NB4 (cell line): ENCODE measurements at regions not wholly inside any gene's neighbourhood (a gene's known extent, or its start where the extent isn't known, plus 50 kb on each side); places are given as distances from the start of the nearest gene placed in this dataset.

Experiments used
- POLR2A ChIP-seq: IDR thresholded peaks from 2 replicates; pipeline ENCODE4 v1.6.1; 2011; ENCODE audit warnings: mild to moderate bottlenecking; ENCODE audit not compliant: insufficient read length; ENCODE audit errors: extremely low read depth
- TF ChIP-seq, protein P1 (sequence below): IDR thresholded peaks from one replicate; pipeline ENCODE4 v1.5.1; 2012; ENCODE audit warnings: low read depth, low read length
- TF ChIP-seq, protein P2 (sequence below): IDR thresholded peaks from 2 replicates; pipeline ENCODE4 v1.6.1; 2011; ENCODE audit warnings: low read depth, low read length

DNA sequence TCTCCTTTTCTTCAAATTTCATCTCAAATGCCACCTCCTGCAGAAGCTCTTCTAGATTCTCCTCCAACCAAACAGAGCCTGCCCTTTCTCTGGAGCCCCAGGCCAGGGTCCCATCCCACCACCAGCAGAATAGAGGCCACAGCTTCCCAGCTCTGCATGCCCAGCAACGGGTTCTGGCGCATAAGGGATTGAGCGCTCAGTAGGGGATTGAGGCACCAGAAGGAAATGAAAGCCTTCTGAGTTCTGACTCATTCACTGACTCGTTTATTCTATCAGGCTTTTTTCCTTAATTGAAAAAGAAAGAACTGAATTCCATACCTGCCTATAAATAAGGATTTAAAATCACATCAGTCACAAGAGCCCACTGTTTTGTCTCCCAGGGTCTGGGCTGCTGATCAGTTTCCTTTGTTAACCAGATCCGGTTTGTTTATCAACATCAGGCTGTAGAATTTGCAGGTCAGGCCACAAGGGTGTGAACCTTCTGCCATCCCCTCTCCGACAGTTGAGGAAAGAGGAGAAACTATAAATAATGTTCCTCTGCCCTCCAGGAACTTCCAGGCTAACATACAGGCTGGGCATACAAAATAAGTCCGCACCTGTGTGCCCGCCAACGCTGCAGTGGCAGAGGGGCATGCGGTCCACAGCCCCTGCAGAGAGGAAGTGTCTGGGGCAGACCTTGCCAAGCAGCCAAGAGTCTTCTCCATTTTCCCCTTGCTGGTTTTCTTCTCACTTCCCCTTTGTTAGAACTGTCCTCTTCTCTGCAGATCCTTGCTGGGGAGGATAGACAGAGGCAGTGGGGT lies 63.5 kb upstream of the PRDM11 start:
- TF ChIP-seq, protein P1, sequence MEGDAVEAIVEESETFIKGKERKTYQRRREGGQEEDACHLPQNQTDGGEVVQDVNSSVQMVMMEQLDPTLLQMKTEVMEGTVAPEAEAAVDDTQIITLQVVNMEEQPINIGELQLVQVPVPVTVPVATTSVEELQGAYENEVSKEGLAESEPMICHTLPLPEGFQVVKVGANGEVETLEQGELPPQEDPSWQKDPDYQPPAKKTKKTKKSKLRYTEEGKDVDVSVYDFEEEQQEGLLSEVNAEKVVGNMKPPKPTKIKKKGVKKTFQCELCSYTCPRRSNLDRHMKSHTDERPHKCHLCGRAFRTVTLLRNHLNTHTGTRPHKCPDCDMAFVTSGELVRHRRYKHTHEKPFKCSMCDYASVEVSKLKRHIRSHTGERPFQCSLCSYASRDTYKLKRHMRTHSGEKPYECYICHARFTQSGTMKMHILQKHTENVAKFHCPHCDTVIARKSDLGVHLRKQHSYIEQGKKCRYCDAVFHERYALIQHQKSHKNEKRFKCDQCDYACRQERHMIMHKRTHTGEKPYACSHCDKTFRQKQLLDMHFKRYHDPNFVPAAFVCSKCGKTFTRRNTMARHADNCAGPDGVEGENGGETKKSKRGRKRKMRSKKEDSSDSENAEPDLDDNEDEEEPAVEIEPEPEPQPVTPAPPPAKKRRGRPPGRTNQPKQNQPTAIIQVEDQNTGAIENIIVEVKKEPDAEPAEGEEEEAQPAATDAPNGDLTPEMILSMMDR: no peak
- TF ChIP-seq, protein P2, sequence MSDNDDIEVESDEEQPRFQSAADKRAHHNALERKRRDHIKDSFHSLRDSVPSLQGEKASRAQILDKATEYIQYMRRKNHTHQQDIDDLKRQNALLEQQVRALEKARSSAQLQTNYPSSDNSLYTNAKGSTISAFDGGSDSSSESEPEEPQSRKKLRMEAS: no peak
- no peak for TF ChIP-seq POLR2A
